ENCODE measurements at regions not wholly inside any gene's neighbourhood (a gene's known extent, or its start where the extent isn't known, plus 50 kb on each side); places are given as distances from the start of the nearest gene placed in this dataset.

DNA sequence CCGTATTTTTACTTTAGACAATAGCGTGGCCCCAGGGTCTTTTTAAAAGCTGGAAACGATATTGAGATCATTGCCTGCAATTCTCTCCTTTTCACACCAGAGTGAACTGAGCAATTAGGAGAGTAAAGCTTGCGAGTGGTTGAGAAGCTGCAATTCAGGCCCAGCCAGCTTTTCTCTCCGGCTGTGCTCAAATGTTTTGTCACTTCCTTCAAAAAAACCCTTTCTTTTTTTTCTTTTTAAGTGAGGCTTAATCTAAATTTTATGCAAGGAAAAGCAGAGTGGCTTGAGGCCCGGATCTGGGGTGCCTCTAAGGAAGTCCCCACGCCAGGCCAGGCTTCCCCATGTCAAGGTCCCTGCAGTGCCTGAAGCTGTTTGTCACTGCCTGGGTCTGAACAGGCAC, 433.9 kb downstream of the GLRX3 start:
- no peaks in the 10 kb centered on the region for H3K27me3 ChIP-seq
- no peaks in the 10 kb centered on the region for H3K9me3 ChIP-seq
- no peak overlapping the region for H3K27ac ChIP-seq
- no peaks in the 10 kb centered on the region for H3K4me1 ChIP-seq (ENCODE audit: control insufficient read depth in 1 of 2, insufficient read depth in 1 of 2, low read depth in 1 of 2, low read length in 1 of 2)
- TF ChIP-seq, protein P1, sequence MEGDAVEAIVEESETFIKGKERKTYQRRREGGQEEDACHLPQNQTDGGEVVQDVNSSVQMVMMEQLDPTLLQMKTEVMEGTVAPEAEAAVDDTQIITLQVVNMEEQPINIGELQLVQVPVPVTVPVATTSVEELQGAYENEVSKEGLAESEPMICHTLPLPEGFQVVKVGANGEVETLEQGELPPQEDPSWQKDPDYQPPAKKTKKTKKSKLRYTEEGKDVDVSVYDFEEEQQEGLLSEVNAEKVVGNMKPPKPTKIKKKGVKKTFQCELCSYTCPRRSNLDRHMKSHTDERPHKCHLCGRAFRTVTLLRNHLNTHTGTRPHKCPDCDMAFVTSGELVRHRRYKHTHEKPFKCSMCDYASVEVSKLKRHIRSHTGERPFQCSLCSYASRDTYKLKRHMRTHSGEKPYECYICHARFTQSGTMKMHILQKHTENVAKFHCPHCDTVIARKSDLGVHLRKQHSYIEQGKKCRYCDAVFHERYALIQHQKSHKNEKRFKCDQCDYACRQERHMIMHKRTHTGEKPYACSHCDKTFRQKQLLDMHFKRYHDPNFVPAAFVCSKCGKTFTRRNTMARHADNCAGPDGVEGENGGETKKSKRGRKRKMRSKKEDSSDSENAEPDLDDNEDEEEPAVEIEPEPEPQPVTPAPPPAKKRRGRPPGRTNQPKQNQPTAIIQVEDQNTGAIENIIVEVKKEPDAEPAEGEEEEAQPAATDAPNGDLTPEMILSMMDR (IDR thresholded peaks at IDR 0.05): no peak
- H3K4me3 ChIP-seq (ENCODE audit: low read depth in 1 of 2, low read length in 1 of 2): no peak overlapping the region
- H3K36me3 ChIP-seq: no peaks in the 10 kb centered on the region

DNA sequence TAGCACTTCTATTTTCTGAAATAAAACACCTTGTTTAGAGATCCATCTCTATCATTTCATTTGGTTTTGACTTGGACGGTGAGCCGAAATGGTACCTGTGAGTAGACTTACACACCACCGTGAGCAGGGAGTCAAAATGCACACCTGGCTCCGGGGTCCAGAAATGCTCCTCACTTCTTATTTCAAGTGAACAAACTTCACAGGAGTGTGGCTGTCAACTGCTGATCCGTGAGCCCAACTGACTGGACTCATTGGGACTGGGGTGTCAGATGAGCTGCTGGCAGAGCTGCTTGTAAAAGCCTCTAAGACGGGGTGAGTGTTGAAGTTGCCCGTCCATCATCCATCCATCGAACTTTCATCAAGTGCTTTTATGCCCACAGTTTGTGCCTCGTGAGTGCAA, 435.5 kb downstream of the GLRX3 start:
- H3K27me3 ChIP-seq: no peaks in the 10 kb centered on the region
- no peaks in the 10 kb centered on the region for H3K9me3 ChIP-seq
- TF ChIP-seq, protein P1 (IDR thresholded peaks at IDR 0.05): no peak
- H3K36me3 ChIP-seq: no peaks in the 10 kb centered on the region
- no peak overlapping the region for H3K27ac ChIP-seq
- H3K4me3 ChIP-seq (ENCODE audit: low read depth in 1 of 2, low read length in 1 of 2): no peak overlapping the region
- H3K4me1 ChIP-seq (ENCODE audit: control insufficient read depth in 1 of 2, insufficient read depth in 1 of 2, low read depth in 1 of 2, low read length in 1 of 2): no peaks in the 10 kb centered on the region

DNA sequence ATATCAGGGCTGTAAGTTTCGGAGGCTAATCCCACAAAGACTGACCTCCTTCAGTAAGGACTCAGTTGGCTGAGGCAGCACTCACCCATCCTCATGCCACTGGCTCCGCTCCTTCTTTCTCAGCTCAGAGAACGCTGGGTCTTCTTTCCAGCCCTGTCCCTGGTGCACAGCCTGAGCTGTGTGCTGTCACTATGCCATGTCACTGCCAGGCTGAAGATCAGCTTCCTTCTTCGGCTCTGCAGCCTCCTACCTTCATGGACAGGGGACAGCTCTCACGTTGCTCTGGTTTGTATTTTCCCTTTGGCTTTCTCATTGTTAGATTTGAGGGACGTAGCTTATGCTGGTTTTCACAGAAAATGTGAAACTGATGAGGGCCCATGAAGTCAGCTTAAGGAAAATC, 437.3 kb downstream of the GLRX3 start:
- Histone ChIP-seq H3K27me3 (no peaks in the 10 kb centered on the region), H3K27ac (no peak overlapping the region), H3K9me3 (no peaks in the 10 kb centered on the region), H3K36me3 (no peaks in the 10 kb centered on the region), H3K4me1 (ENCODE audit: control insufficient read depth in 1 of 2, insufficient read depth in 1 of 2, low read depth in 1 of 2, low read length in 1 of 2) (no peaks in the 10 kb centered on the region), H3K4me3 (ENCODE audit: low read depth in 1 of 2, low read length in 1 of 2) (no peak overlapping the region)
- TF ChIP-seq, protein P1 (IDR thresholded peaks at IDR 0.05): no peak

DNA sequence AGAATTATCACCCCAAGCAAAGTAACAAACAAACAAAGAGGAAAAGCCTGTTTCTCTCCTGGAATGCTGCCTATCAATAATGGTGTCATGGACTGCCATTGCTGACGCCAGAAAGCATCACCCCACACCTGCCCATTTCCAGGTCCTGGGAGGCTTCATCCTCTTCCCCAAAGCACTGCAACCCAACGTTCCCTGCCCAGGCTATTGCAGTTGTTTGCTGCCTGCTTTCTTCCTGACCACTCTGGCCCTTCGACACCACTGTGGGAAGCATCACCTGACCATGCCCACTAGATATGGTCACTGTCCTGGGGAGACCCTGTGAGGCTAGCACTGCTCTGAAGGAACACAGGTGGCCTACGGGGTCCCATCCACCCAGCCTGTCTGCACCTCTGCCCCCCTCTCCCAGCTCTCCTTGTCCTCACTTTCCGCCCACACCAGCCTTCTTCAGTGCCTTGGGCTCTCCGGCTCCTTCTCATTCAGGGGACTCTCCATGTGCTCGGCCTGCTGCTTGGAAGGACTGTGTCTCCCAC, 439.6 kb downstream of the GLRX3 start:
- Histone ChIP-seq H3K36me3 (no peaks in the 10 kb centered on the region), H3K27me3 (peaks cover 10% of the 10 kb centered on the region), H3K4me1 (ENCODE audit: control insufficient read depth in 1 of 2, insufficient read depth in 1 of 2, low read depth in 1 of 2, low read length in 1 of 2) (no peaks in the 10 kb centered on the region), H3K9me3 (no peaks in the 10 kb centered on the region), H3K4me3 (ENCODE audit: low read depth in 1 of 2, low read length in 1 of 2) (no peak overlapping the region), H3K27ac (no peak overlapping the region)
- TF ChIP-seq, protein P1 (IDR thresholded peaks at IDR 0.05): no peak

DNA sequence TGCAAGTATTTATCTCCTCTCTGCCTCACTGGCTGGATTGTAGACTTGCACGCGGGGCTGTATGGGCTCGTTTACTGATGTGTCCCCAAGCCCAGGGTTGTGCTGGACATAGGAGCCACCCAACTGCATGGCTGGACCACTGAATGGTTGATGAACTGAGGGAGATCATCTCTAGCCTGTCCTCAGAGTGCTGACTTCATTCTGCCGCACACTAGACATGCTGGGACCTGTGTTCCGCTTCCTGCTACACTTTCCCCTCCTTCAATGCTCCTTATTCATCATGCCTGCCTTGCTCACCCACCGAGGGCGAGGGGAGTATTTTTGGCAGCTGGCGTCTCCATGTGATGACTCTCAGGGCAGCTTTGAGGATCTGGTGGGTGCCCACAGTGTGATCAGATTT, 440.2 kb downstream of the GLRX3 start:
- Histone ChIP-seq H3K27me3 (peaks cover 10% of the 10 kb centered on the region), H3K36me3 (no peaks in the 10 kb centered on the region), H3K4me1 (ENCODE audit: control insufficient read depth in 1 of 2, insufficient read depth in 1 of 2, low read depth in 1 of 2, low read length in 1 of 2) (no peaks in the 10 kb centered on the region), H3K27ac (no peak overlapping the region), H3K4me3 (ENCODE audit: low read depth in 1 of 2, low read length in 1 of 2) (no peak overlapping the region), H3K9me3 (no peaks in the 10 kb centered on the region)
- TF ChIP-seq, protein P1 (IDR thresholded peaks at IDR 0.05): no peak

DNA sequence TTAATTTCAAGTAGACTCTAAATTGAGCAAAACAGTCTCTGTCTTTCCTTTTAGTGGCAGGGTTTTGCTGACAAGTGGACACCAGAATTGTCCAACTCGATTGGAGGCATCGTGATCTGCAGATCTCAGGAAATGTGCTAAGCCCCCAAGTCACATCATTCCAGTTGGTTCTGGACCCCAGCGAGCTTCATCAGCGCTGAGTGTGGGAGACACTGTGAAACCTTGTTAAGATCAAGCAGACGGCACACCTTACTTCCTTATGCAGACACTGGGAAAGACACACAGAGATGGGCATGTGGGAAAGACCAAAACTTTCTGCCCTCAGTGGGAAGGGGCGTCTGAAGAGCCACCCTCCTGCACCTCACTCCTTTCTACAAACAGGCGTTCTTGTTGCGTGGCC, 440.8 kb downstream of the GLRX3 start:
- H3K27me3 ChIP-seq: peaks cover 10% of the 10 kb centered on the region

More for the DNA sequence above, 440.8 kb downstream of the GLRX3 start:
- no peaks in the 10 kb centered on the region for H3K36me3 ChIP-seq
- H3K27ac ChIP-seq: no peak overlapping the region
- H3K9me3 ChIP-seq: no peaks in the 10 kb centered on the region
- H3K4me1 ChIP-seq (ENCODE audit: control insufficient read depth in 1 of 2, insufficient read depth in 1 of 2, low read depth in 1 of 2, low read length in 1 of 2): no peaks in the 10 kb centered on the region
- H3K4me3 ChIP-seq (ENCODE audit: low read depth in 1 of 2, low read length in 1 of 2): no peak overlapping the region
- TF ChIP-seq, protein P1 (IDR thresholded peaks at IDR 0.05): no peak
